Neural progenitor cell (in vitro differentiated cells): ENCODE measurements at regions not wholly inside any gene's neighbourhood (a gene's known extent, or its start where the extent isn't known, plus 50 kb on each side); places are given as distances from the start of the nearest gene placed in this dataset.

Experiments
- CTCF ChIP-seq: fragments of 200-600 bp; sonication (generic); IDR thresholded peaks from 2 replicates; pipeline ENCODE4 v1.5.1; 2017; ENCODE audit warnings: antibody characterized with exemption, mild to moderate bottlenecking
- EZH2 ChIP-seq: fragments of 200-600 bp; sonication (generic); IDR thresholded peaks from 2 replicates; pipeline ENCODE4 v1.6.1; 2017; ENCODE audit warnings: antibody characterized with exemption, mild to moderate bottlenecking, moderate library complexity

- TF ChIP-seq CTCF (peak; percentile 26), EZH2 (no peak)
Observed at GRCh38 chr21:16454399-16454798, 724.6 kb downstream of the USP25 start.
